ENCODE measurements at regions not wholly inside any gene's neighbourhood (a gene's known extent, or its start where the extent isn't known, plus 50 kb on each side); places are given as distances from the start of the nearest gene placed in this dataset.

- Histone ChIP-seq H3K4me3 (ENCODE audit: low read length in 3 of 3) (no peak overlapping the region), H3K9me3 (ENCODE audit: control insufficient read depth in 2 of 3, insufficient read depth in 1 of 3, low read length in 3 of 3) (no peaks in the 10 kb centered on the region), H3K4me1 (ENCODE audit: control insufficient read depth in 2 of 3, insufficient read depth in 2 of 3, low read depth in 1 of 3, low read length in 3 of 3) (no peaks in the 10 kb centered on the region), H3K36me3 (ENCODE audit: control insufficient read depth in 2 of 3, insufficient read depth in 3 of 3, low read length in 3 of 3) (no peaks in the 10 kb centered on the region), H3K27me3 (ENCODE audit: control insufficient read depth, insufficient read depth, low read length) (no peaks in the 10 kb centered on the region), H3K27ac (ENCODE audit: low read depth in 2 of 2, low read length in 2 of 2) (no peak overlapping the region), H3K9ac (ENCODE audit: low read length in 3 of 3) (no peak overlapping the region)
- intact Hi-C loops (cut with DNase I) = no loop called here
- DNase-seq = no peak
- no peak for FAIRE-seq
- no peak for TF ChIP-seq CTCF (IDR thresholded peaks at IDR 0.05; ENCODE audit: borderline replicate concordance, extremely low read depth, insufficient read depth)
Observed at GRCh38 chr2:219830353-219830738, 202.9 kb downstream of the SLC4A3 start.

DNA sequence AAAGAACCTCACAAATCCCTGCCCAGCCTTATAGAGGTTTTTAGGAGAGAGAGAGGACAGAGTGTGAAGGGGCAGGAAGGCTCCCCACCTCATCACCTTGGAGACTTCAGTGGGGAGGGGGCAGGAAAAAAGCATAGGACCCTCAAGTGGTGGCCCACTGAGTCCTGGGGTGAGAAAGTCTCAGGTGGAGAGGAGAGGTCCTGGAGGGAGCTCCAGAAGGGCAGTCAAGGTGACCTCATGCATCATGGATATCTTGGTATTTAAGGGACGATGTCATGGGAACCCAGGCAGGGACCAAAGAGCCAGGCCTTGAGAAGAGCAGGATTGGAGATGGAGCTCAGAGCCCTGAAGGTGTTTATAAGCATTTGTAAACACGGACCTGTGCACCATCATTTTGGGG, 204.5 kb downstream of the SLC4A3 start:
- H3K4me3 ChIP-seq (ENCODE audit: low read length in 3 of 3) = no peak overlapping the region
- H3K9me3 ChIP-seq (ENCODE audit: control insufficient read depth in 2 of 3, insufficient read depth in 1 of 3, low read length in 3 of 3) = no peaks in the 10 kb centered on the region
- H3K4me1 ChIP-seq (ENCODE audit: control insufficient read depth in 2 of 3, insufficient read depth in 2 of 3, low read depth in 1 of 3, low read length in 3 of 3) = no peaks in the 10 kb centered on the region
- H3K9ac ChIP-seq (ENCODE audit: low read length in 3 of 3) = no peak overlapping the region
- H3K27me3 ChIP-seq (ENCODE audit: control insufficient read depth, insufficient read depth, low read length) = no peaks in the 10 kb centered on the region
- H3K36me3 ChIP-seq (ENCODE audit: control insufficient read depth in 2 of 3, insufficient read depth in 3 of 3, low read length in 3 of 3) = no peaks in the 10 kb centered on the region
- DNase-seq = no peak
- TF ChIP-seq CTCF (IDR thresholded peaks at IDR 0.05; ENCODE audit: borderline replicate concordance, extremely low read depth, insufficient read depth) = no peak
- no peak overlapping the region for H3K27ac ChIP-seq (ENCODE audit: low read depth in 2 of 2, low read length in 2 of 2)
- FAIRE-seq = no peak
- intact Hi-C loops (cut with DNase I) = no loop called here

DNA sequence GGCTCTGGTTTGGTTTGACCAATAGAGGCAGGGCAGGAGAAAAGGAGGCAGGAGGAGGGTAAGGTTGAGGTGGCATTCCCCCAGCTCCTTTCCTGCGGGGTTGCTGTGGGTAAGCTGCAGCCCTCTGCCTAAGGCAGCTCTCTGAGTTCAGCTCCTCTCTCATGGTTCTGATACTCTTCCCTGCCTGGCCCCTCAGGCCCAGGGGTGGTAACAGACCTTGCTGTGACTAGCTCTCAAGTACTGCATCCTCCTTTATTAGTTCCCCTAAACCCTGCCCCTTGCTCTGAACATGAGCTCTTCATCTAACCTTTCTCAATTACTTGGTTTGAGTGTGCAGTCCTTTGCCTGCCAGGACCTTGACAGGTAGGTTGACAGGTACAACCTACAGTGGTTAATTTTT, 205.5 kb downstream of the SLC4A3 start:
- no peaks in the 10 kb centered on the region for H3K4me1 ChIP-seq (ENCODE audit: control insufficient read depth in 2 of 3, insufficient read depth in 2 of 3, low read depth in 1 of 3, low read length in 3 of 3)
- DNase-seq (no peak), FAIRE-seq (no peak)
- no peaks in the 10 kb centered on the region for H3K36me3 ChIP-seq (ENCODE audit: control insufficient read depth in 2 of 3, insufficient read depth in 3 of 3, low read length in 3 of 3)
- H3K4me3 ChIP-seq (ENCODE audit: low read length in 3 of 3) = no peak overlapping the region
- H3K27ac ChIP-seq (ENCODE audit: low read depth in 2 of 2, low read length in 2 of 2) = no peak overlapping the region
- no peaks in the 10 kb centered on the region for H3K27me3 ChIP-seq (ENCODE audit: control insufficient read depth, insufficient read depth, low read length)
- H3K9me3 ChIP-seq (ENCODE audit: control insufficient read depth in 2 of 3, insufficient read depth in 1 of 3, low read length in 3 of 3) = no peaks in the 10 kb centered on the region
- intact Hi-C loops (cut with DNase I) = no loop called here
- no peak overlapping the region for H3K9ac ChIP-seq (ENCODE audit: low read length in 3 of 3)
- TF ChIP-seq CTCF (IDR thresholded peaks at IDR 0.05; ENCODE audit: borderline replicate concordance, extremely low read depth, insufficient read depth) = no peak

- H3K27ac ChIP-seq (ENCODE audit: low read depth in 2 of 2, low read length in 2 of 2) = no peak overlapping the region
- FAIRE-seq = no peak
- no peaks in the 10 kb centered on the region for H3K4me1 ChIP-seq (ENCODE audit: control insufficient read depth in 2 of 3, insufficient read depth in 2 of 3, low read depth in 1 of 3, low read length in 3 of 3)
- H3K27me3 ChIP-seq (ENCODE audit: control insufficient read depth, insufficient read depth, low read length) = no peaks in the 10 kb centered on the region
- intact Hi-C loops (cut with DNase I) = no loop called here
- DNase-seq = no peak
- H3K9ac ChIP-seq (ENCODE audit: low read length in 3 of 3) = no peak overlapping the region
- TF ChIP-seq CTCF (IDR thresholded peaks at IDR 0.05; ENCODE audit: borderline replicate concordance, extremely low read depth, insufficient read depth) = no peak
- H3K9me3 ChIP-seq (ENCODE audit: control insufficient read depth in 2 of 3, insufficient read depth in 1 of 3, low read length in 3 of 3) = no peaks in the 10 kb centered on the region
- H3K4me3 ChIP-seq (ENCODE audit: low read length in 3 of 3) = no peak overlapping the region
- H3K36me3 ChIP-seq (ENCODE audit: control insufficient read depth in 2 of 3, insufficient read depth in 3 of 3, low read length in 3 of 3) = no peaks in the 10 kb centered on the region
Observed at GRCh38 chr2:219835493-219835892, 208.1 kb downstream of the SLC4A3 start.

Data from kidney (tissue), 13 donors.